GM19043 (cell line): ENCODE measurements at regions not wholly inside any gene's neighbourhood (a gene's known extent, or its start where the extent isn't known, plus 50 kb on each side); places are given as distances from the start of the nearest gene placed in this dataset.
"Not testable (repeated sequence)": the region's sequence is repeated elsewhere in the genome, so short reads cannot be mapped to it uniquely, and the experiment has no call there.

Experiments
- ATAC-seq: cut with Tn5 transposase; IDR thresholded peaks from one replicate; pipeline ENCODE4 v1.9.1; 2021; ENCODE audit warnings: low read depth; ENCODE audit not compliant: unreplicated experiment

DNA sequence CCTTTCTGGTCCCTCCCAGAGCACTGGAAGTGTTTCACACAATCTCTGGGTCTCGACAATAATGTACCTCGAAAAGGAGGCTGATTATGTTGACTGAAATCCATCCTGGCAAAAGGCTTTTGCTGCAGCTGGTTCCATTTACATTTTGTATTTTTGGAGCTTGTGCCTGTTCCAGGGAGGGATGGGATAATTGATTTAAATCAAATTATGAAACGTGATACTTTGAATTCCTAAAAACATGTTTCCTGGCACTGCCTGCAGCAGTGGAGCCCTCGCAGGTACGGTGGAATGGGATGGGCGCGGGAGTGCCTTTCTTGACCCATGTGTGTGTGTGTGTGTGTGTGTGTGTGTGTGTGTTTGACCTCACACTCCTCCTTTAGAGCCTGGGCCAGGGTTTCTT, 455.5 kb upstream of the MEIS1 start:
- no peak for ATAC-seq

DNA sequence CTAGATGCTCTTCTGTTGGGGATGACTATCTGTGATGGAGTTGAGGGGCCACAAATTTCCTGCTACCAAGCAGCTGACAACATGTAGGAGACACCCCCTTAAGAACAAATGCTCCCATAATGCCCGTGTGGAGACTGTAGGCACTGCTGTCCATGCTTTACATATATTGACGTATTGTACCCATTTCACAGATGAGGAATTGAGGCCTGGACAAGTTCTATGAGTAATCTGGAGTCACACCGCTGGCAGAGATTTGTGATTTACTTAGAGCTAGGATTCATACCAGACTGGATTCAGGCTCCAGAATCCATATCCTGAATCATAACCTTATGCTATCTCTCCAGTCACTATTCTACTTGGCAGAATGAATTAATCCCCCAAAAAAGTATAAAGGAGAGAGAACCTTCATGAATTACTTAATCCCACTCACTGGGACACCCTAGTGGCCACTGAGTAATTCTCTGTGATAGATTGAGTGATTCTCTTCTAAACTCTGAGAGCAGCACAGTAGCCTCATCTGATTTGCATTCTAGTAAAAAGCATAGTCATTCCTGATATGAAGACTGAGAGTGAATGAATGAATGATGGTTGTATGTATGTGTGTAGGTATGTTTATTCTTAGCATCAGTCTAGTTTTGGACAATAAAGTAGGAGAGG, 460.7 kb upstream of the MEIS1 start:
- ATAC-seq = no peak

DNA sequence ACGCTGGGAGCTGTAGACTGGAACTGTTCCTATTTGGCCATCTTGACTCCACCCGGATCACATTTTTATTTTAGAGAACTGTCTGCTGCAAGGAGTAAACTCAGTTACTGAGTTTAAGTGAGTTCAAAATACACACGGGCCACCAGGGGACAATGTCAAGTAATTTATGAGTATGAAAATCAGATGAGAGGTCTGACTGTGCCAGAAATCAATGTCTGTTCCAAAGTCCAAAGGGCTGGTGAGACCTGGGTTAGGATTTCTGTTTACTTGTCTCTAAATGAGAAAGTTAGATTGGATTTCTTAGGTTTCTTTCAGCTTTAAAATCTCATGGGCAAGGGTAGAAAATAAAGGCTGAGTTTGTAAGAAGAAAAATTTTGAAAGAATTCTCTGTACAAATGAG, 465.8 kb upstream of the MEIS1 start:
- ATAC-seq = no peak

DNA sequence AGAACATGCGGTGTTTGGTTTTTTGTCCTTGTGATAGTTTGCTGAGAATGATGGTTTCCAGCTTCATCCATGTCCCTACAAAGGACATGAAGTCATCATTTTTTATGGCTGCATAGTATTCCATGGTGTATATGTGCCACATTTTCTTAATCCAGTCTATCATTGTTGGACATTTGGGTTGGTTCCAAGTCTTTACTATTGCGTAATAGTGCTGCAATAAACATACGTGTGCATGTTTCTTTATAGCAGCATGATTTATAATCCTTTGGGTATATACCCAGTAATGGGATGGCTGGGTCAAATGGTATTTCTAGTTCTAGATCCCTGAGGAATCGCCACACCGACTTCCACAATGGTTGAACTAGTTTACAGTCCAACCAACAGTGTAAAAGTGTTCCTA, 471.6 kb upstream of the MEIS1 start:
- ATAC-seq = not testable (repeated sequence)

DNA sequence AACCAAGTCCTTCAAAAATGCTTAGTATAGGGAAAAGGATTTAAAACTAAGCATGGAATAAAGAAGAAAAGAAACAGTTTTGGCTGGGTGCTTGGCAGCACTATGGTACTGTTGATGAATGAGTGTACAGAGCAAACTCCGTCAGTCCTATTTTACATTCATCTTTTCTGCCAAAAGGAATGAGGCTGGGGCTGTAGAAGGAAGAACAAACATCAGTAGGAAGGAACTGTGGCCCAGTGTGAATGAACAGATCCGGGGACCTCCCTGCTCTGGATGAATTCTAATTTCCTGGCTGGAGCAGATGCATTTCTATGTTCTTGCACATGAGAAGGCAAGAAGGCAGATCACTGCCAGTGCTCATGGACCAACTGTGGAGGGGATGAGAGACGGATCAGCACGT, 474.0 kb upstream of the MEIS1 start:
- ATAC-seq = no peak

DNA sequence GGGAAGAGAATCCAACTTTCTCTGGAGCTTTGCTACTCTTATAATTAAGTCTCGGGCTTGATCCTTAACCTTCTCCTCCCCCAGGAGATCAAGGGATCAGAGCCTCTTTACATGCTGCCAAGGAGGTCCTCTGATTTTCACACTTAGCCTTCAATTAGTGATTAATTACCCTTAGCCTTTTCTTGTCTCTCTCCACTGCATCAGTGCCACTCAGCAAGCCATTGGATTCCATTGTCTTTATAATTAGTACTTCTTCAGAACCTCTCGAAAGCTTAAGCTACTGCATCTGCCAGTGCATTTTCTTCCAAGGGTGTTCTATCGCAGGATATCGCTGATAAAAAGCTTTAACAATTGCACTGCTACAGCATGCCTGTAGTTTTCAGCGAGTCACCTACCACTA, 477.0 kb upstream of the MEIS1 start:
- no peak for ATAC-seq

DNA sequence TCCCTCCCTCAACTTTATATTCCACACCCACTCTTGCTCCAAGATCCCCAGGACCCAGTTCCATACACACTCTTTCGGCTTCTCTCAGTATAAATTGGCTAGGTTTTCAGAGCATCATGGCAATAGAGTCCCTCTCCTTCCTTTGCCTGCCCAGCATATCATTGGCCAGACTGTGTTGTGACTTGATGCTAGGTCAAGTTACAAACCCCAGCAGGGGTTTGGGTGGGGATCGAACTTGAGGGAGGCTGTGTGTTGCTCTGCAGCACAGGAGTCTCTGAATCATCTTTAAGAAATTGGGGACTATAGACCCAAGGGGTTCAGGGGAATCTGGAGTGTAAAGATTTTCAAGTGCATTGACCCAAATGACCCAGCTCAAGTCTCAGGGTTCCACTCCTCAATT, 477.5 kb upstream of the MEIS1 start:
- ATAC-seq = no peak

DNA sequence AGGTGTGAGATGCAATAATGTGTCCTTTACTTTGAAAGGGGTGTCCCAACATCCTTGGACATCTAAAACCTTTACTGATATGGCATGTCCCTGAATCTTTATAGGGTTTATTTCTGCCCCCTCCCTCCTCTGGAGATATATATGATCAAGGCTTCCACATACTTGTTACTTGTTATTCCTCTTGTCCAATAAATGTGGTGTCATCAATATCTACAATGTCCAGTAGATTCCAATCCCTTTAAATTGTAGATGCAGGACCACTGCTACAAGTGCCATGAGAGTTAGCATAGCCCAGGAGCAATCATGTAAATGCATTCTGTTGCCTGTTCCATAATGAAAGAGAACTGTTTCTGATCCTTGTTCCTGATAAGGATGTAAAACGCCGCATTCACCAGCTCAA, 479.7 kb upstream of the MEIS1 start:
- ATAC-seq = no peak

DNA sequence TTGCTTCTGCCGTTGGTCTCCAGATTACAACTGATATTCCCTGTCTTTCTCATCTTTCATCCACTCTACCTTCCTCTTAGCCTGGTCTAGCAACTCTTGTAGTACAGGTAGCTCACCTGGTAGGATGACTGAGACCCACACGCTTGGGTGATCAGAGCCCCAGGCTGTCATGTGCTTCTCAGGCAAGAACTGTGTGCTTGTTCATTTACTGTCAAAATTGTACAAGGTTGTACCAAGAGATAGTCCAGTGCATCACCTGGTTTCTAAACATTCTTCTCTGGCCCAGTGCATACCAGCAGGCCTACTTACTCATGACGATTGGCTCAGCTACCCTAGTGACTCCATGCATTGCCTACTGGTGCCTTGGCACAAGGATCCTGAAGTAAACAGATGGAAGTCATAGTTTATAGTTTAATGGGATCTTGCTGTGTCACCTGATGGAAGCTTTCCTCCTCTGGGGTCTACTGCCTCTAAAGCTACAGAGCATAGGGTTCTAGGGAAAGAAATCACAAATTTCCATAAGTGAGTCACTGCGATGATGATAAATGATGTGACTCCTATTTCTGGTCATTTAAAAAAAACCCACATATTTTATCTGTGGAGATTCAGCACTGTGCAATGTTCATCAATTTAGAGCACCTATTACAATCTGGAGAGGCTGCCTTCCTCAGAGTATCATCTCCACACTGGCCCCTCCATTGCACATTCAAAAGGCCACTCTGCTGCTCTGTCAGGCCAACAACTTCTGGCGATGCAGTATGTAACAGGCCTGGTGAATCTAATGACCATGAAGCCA, 481.8 kb upstream of the MEIS1 start:
- no peak for ATAC-seq

DNA sequence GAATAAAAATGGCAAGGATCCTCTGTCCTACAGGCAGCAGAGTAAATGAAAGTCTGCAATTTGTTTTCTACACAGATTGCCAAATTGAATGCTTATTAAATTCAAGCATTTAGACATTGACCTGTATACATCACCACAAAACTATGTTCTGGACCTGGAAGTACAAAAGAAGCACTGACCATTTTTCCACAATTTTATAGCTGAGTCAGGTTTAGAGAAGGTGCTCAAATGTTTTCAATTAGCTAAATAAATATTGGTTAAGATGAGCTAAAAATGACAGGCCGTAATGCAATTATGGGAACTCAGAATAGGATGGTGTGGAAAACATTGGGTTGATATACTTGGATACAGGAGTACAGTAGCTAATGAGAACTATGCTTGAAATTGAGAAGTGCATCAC, 490.7 kb upstream of the MEIS1 start:
- no peak for ATAC-seq

DNA sequence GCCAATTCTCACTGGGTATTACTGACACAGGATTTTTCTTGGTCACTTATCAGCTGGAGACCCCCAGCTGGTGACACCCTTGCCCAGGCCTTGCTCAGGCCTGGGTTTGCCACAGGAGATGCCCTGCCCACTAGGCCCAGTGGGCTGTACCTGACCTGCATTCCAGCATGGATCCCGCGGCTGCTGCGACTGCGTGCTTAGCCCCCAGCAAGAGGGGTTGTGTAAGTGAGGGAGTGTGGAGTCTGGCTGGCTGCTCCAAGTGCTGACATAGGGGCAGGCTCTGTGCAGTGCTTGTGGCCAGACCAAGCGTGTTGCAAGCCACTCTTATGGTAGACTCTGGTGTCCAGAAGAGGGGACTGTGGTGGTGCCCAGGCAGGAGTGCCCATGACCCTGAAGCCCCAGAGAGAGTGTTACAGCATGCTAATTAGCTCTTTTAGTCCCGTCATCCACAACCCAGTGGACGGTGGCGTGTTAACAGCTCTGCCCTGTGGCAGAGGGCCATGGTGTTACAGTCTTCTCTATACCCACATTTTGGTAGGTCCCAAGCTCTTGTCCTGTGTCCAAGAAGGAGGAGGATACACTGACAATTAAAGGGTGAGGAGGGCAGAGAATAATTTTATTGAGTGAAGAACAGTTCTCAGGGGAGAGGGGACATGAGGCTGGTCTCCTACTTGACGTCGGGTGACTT, 491.7 kb upstream of the MEIS1 start:
- no peak for ATAC-seq

DNA sequence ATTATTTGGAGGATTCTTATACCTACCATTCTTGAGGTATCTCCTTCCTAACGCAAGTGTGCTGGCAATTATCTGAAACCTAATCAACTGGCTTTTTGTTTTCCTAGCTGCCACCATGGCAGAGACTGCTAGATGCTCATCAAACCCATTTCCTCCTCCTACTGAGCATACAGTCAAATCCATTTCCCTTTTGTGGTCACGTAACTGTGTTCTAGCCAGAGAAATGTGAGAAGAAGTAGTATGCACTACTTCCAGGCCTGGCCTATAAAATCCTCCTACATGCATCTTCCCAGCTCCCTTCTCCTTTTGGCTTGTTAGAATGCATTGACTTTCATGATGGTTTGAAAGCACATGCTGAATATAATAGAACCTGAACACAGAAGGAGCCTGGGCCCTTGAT, 494.1 kb upstream of the MEIS1 start:
- ATAC-seq = no peak

DNA sequence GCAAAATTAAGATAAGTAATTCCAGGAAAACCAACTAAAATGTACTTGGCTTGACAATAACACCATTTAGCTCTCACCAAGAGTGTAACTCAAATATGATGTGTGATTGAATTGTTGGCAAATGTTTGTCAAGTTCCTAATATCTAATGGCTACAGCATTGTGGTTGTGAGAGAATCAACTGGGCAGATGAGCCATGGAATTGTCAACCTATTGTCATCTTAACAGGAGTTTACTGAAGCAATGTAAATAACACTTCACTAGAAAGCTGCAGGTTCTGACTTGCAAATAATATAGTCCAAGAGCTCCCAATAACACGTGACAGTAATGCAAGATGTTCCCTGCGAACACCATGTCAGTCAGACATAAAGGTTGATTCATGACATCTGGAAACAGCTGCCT, 495.2 kb upstream of the MEIS1 start:
- ATAC-seq = no peak

DNA sequence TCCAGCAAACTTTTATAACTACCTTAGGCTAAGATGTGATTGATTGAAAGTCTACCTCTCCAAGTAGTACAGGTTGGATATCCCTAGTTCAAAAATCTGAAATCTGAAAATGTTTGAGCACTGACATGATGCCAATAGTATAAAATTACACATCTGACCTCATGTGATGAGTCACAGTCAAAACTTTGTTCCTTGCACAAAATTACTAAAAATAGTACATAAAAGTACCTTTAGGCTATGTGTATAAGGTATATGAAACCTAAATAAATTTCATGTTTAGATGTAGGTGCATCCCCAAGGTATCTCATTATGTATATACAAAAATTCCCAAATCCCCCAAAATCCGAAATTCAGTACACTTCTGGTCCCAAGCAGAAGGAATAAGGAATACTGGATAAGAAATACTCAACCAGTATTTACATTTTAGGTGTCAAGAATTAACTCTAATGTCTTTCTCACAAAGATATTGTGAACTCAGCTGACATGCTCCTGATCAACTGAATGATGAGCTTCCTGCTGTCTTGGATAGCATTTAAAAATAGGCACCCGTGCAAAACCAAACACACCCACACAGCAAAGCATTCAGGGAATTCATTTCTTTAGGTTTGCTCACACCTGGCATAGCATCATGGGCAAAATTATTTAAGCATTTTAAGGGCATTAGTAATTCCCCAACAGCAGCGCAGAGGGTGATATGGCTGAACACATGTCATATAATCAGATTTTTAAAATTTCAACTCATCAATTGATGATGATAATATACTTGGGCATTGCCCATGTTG, 497.4 kb upstream of the MEIS1 start:
- ATAC-seq = no peak

DNA sequence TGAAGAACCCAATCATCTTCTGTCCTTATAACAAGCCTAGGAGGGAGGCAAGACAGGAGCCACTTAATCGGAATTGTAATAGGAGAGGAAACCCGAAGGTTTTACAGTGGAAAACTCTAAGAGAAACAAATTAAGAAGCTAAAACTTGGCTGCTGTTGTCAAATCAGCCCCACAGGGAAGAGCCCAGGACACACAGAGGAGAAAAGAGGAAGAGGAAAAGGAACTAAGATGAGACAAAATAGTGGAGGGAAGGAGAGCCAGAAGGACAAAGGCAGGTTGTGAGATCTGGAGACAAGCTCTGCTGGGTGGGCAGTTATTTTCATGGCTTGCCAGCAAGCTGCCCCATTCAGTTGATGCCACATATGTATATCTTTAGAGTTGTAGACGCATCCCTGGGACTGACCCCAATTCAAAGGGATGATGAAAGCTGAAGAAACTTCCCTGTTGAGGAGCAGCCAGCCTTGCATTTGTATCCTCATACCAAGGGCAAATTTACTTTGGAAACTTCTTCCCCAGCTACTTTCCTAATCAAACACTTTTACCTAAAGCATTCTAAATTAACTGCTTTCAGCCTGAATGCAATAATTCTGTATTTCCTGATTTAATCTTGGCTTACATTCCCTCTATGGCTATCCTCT, 499.8 kb upstream of the MEIS1 start:
- no peak for ATAC-seq

DNA sequence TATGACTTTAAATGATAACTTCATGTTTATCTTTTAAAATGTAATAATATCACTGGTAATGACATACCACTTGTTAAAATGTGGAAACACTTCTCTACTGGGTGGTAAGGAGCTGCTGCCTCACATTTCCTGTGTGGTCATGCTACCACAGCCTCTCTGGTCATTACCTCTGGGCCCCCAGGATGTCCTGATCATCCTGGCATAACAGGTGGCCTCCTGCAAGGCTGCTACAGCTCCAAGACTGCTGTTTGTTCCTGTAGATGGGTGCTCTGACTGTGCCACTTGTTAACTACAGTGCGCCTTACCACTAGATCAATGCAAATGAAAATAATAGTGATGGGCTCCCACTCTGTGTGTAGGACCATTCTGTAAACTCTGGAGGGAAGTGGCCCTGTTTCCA, 500.2 kb upstream of the SPRED2 start:
- no peak for ATAC-seq

DNA sequence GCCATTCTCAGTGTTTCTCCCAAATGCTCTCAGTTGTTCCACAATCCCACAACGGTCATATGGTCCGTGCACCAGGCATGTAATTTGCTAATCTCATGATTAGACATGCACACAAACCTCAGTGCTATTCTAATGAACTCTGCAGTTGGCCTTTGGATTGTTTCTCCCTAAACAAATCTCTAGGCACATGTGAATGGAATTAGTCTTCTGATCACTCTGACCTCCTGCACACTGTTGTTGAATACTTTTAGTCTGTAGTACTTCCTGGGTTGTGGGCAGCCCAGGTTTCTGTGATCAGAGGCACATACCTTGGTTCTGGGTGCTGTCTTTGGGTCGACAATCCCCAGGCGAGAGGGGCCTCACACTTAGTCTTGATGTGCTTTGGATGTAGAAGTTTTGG, 498.7 kb upstream of the SPRED2 start:
- no peak for ATAC-seq

DNA sequence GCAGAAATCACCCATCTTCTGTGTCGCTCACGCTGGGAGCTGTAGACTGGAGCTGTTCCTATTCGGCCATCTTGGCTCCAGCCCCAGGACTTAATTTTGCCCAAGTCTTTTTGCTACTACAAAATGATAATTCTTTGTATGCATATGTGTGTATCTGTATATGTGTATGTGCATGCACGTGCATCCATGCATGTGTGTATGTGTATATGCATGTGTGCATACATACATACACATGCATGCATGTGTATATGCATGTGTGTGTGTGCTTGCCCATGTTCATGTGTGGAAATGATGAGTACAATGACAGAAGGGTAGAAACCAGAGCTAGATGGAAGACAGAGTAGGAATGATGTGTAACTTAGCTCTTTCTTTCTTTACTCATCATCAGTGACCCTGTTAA, 497.9 kb upstream of the SPRED2 start:
- ATAC-seq = no peak

DNA sequence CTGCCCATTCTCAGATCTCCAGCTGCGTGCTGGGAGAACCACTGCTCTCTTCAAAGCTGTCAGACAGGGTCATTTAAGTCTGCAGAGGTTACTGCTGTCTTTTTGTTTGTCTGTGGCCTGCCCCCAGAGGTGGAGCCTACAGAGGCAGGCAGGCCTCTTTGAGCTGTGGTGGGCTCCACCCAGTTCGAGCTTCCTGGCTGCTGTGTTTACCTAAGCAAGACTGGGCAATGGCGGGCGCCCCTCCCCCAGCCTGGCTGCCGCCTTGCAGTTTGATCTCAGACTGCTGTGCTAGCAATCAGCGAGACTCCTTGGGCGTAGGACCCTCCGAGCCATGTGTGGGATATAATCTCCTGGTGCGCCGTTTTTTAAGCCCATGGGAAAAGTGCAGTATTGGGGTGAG, 497.3 kb upstream of the SPRED2 start:
- not testable (repeated sequence) for ATAC-seq

DNA sequence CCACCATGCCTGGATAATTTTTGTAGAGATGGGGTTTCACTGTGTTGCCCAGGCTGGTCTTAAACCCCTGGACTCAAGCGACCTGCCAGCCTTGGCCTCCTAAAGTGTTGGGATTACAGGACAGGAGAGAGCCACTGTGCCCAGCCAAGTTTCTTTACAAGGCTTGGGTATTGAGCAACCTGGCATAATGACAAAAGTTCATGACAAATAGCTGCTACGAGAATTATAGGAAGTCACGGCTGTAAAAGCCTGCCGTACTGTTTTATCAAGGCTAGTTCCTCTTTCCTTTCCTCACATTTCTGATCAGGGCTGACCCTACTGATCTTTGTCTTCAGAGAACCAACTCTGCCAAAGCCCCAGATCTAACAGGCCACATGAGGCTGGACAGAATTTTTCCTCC, 490.4 kb upstream of the SPRED2 start:
- ATAC-seq = no peak

DNA sequence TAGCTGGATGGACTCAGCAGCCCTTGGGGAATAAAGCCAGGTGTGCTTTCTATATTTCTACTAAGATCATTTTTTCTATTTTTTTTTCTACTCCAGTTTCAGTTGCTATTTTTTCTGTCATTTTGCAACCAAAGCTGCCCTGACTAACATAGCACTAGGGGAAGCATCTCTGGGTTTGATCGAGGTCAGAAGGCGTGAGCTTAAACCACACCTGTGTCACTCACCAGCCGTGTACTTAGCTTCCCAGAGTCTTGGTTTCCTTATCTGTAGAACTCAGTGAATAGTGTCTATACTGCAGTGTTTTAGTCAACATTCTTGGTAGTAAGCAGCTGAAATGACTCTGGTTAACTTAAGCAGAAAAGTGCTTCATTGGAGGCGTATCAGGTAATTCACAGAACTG, 489.6 kb upstream of the SPRED2 start:
- no peak for ATAC-seq
